ENCODE measurements at regions not wholly inside any gene's neighbourhood (a gene's known extent, or its start where the extent isn't known, plus 50 kb on each side); places are given as distances from the start of the nearest gene placed in this dataset.

GRCh38 chr5:82991059-82991458 is 86.1 kb downstream of the TMEM167A start:
- DNase-seq (no peak), ATAC-seq (ENCODE audit: insufficient read depth, low read depth) (no peak)
- Histone ChIP-seq H3K4me3 (ENCODE audit: low read depth in 1 of 2, low read length in 2 of 2) (no peak overlapping the region), H3K4me1 (ENCODE audit: insufficient read depth, low read length) (no peaks in the 10 kb centered on the region), H3K36me3 (ENCODE audit: insufficient read depth, low read length) (no peaks in the 10 kb centered on the region), H4K20me1 (ENCODE audit: insufficient read depth, low read length) (no peaks in the 10 kb centered on the region), H3K4me2 (ENCODE audit: insufficient read depth, low read length) (no peak overlapping the region), H3K9ac (ENCODE audit: low read depth, low read length) (no peak overlapping the region), H2AFZ (ENCODE audit: low read depth, low read length) (no peak overlapping the region), H3K79me2 (ENCODE audit: insufficient read depth, low read length) (no peaks in the 10 kb centered on the region), H3K27ac (ENCODE audit: low read length) (no peak overlapping the region), H3K27me3 (ENCODE audit: insufficient read depth, low read length, poor library complexity) (no peaks in the 10 kb centered on the region), H3K9me3 (ENCODE audit: insufficient read depth, low read length, severe bottlenecking) (no peaks in the 10 kb centered on the region)
- TF ChIP-seq EZH2 (IDR thresholded peaks at IDR 0.05; ENCODE audit: borderline replicate concordance, low read depth, low read length, severe bottlenecking) (no peak), CTCF (IDR thresholded peaks at IDR 0.05; ENCODE audit: borderline replicate concordance, extremely low read depth, low read length, poor library complexity, severe bottlenecking) (no peak)

GRCh38 chr5:82987188-82987587 is 90.0 kb downstream of the TMEM167A start:
- ATAC-seq (ENCODE audit: insufficient read depth, low read depth): no peak
- H3K4me1 ChIP-seq (ENCODE audit: insufficient read depth, low read length): no peaks in the 10 kb centered on the region
- no peak overlapping the region for H3K4me3 ChIP-seq (ENCODE audit: low read depth in 1 of 2, low read length in 2 of 2)
- no peaks in the 10 kb centered on the region for H3K36me3 ChIP-seq (ENCODE audit: insufficient read depth, low read length)
- no peak for TF ChIP-seq EZH2 (IDR thresholded peaks at IDR 0.05; ENCODE audit: borderline replicate concordance, low read depth, low read length, severe bottlenecking)
- no peak for TF ChIP-seq CTCF (IDR thresholded peaks at IDR 0.05; ENCODE audit: borderline replicate concordance, extremely low read depth, low read length, poor library complexity, severe bottlenecking)
- no peak overlapping the region for H3K27ac ChIP-seq (ENCODE audit: low read length)
- no peak overlapping the region for H3K4me2 ChIP-seq (ENCODE audit: insufficient read depth, low read length)
- H4K20me1 ChIP-seq (ENCODE audit: insufficient read depth, low read length): no peaks in the 10 kb centered on the region
- H3K79me2 ChIP-seq (ENCODE audit: insufficient read depth, low read length): no peaks in the 10 kb centered on the region
- no peaks in the 10 kb centered on the region for H3K9me3 ChIP-seq (ENCODE audit: insufficient read depth, low read length, severe bottlenecking)
- DNase-seq: no peak
- no peak overlapping the region for H2AFZ ChIP-seq (ENCODE audit: low read depth, low read length)
- no peaks in the 10 kb centered on the region for H3K27me3 ChIP-seq (ENCODE audit: insufficient read depth, low read length, poor library complexity)
- no peak overlapping the region for H3K9ac ChIP-seq (ENCODE audit: low read depth, low read length)

GRCh38 chr5:82986404-82986803 is 90.8 kb downstream of the TMEM167A start:
- Histone ChIP-seq H3K27ac (ENCODE audit: low read length) (no peak overlapping the region), H3K36me3 (ENCODE audit: insufficient read depth, low read length) (no peaks in the 10 kb centered on the region), H3K9ac (ENCODE audit: low read depth, low read length) (no peak overlapping the region), H3K4me3 (ENCODE audit: low read depth in 1 of 2, low read length in 2 of 2) (no peak overlapping the region), H3K79me2 (ENCODE audit: insufficient read depth, low read length) (no peaks in the 10 kb centered on the region), H3K4me1 (ENCODE audit: insufficient read depth, low read length) (no peaks in the 10 kb centered on the region), H3K27me3 (ENCODE audit: insufficient read depth, low read length, poor library complexity) (no peaks in the 10 kb centered on the region), H3K9me3 (ENCODE audit: insufficient read depth, low read length, severe bottlenecking) (no peaks in the 10 kb centered on the region), H4K20me1 (ENCODE audit: insufficient read depth, low read length) (no peaks in the 10 kb centered on the region), H3K4me2 (ENCODE audit: insufficient read depth, low read length) (no peak overlapping the region), H2AFZ (ENCODE audit: low read depth, low read length) (no peak overlapping the region)
- TF ChIP-seq EZH2 (IDR thresholded peaks at IDR 0.05; ENCODE audit: borderline replicate concordance, low read depth, low read length, severe bottlenecking) (no peak), CTCF (IDR thresholded peaks at IDR 0.05; ENCODE audit: borderline replicate concordance, extremely low read depth, low read length, poor library complexity, severe bottlenecking) (no peak)
- no peak for ATAC-seq (ENCODE audit: insufficient read depth, low read depth)
- DNase-seq: no peak

GRCh38 chr5:82985763-82986162 is 91.4 kb downstream of the TMEM167A start:
- no peaks in the 10 kb centered on the region for H3K4me1 ChIP-seq (ENCODE audit: insufficient read depth, low read length)
- no peak overlapping the region for H3K9ac ChIP-seq (ENCODE audit: low read depth, low read length)
- ATAC-seq (ENCODE audit: insufficient read depth, low read depth): no peak; the same call in 2 of the 3 replicates
- no peak overlapping the region for H3K4me2 ChIP-seq (ENCODE audit: insufficient read depth, low read length)
- H3K4me3 ChIP-seq (ENCODE audit: low read depth in 1 of 2, low read length in 2 of 2): no peak overlapping the region
- no peaks in the 10 kb centered on the region for H3K36me3 ChIP-seq (ENCODE audit: insufficient read depth, low read length)
- H2AFZ ChIP-seq (ENCODE audit: low read depth, low read length): no peak overlapping the region
- no peaks in the 10 kb centered on the region for H4K20me1 ChIP-seq (ENCODE audit: insufficient read depth, low read length)
- H3K27me3 ChIP-seq (ENCODE audit: insufficient read depth, low read length, poor library complexity): no peaks in the 10 kb centered on the region
- no peaks in the 10 kb centered on the region for H3K79me2 ChIP-seq (ENCODE audit: insufficient read depth, low read length)
- DNase-seq: no peak
- H3K9me3 ChIP-seq (ENCODE audit: insufficient read depth, low read length, severe bottlenecking): no peaks in the 10 kb centered on the region
- H3K27ac ChIP-seq (ENCODE audit: low read length): no peak overlapping the region
- TF ChIP-seq CTCF (IDR thresholded peaks at IDR 0.05; ENCODE audit: borderline replicate concordance, extremely low read depth, low read length, poor library complexity, severe bottlenecking) (no peak), EZH2 (IDR thresholded peaks at IDR 0.05; ENCODE audit: borderline replicate concordance, low read depth, low read length, severe bottlenecking) (no peak)

Data from DND-41 (cell line).